ENCODE measurements at regions not wholly inside any gene's neighbourhood (a gene's known extent, or its start where the extent isn't known, plus 50 kb on each side); places are given as distances from the start of the nearest gene placed in this dataset.

DNA sequence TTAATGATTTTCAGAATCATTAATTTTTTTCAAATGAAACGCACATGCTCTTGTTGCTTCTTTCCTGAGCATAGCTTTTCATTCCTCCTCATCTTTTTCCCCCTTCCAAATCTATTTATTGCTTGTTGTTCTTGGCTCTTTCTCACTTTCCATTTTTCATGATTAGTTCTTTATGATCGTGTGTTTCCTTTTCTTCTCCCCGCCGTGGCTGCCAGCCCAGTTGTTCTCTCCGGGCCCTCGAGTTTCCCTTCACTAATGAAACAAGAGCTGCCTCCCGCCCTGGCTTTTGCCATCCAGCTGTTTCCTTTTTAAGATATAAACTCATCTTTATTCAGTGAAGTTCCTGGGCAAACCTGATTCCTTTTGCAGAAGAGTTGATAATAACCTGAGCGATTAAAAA lies 170.2 kb upstream of the NR2F2 start:
- TF ChIP-seq, protein P1, sequence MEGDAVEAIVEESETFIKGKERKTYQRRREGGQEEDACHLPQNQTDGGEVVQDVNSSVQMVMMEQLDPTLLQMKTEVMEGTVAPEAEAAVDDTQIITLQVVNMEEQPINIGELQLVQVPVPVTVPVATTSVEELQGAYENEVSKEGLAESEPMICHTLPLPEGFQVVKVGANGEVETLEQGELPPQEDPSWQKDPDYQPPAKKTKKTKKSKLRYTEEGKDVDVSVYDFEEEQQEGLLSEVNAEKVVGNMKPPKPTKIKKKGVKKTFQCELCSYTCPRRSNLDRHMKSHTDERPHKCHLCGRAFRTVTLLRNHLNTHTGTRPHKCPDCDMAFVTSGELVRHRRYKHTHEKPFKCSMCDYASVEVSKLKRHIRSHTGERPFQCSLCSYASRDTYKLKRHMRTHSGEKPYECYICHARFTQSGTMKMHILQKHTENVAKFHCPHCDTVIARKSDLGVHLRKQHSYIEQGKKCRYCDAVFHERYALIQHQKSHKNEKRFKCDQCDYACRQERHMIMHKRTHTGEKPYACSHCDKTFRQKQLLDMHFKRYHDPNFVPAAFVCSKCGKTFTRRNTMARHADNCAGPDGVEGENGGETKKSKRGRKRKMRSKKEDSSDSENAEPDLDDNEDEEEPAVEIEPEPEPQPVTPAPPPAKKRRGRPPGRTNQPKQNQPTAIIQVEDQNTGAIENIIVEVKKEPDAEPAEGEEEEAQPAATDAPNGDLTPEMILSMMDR (conservative IDR thresholded peaks at IDR 0.05; ENCODE audit: low read length) = no peak
- TF ChIP-seq EZH2phosphoT487 (IDR thresholded peaks at IDR 0.05; ENCODE audit: borderline replicate concordance) = no peak
